HUDEP-2 (cell line): ENCODE measurements at regions not wholly inside any gene's neighbourhood (a gene's known extent, or its start where the extent isn't known, plus 50 kb on each side); places are given as distances from the start of the nearest gene placed in this dataset.

Source experiments
- DNase-seq, 76 experiments: peaks; one replicate each; lab custom pipeline; 2025; ENCODE audit not compliant: unreplicated experiment in 76 of 76; lab: John Stamatoyannopoulos, UW

DNA sequence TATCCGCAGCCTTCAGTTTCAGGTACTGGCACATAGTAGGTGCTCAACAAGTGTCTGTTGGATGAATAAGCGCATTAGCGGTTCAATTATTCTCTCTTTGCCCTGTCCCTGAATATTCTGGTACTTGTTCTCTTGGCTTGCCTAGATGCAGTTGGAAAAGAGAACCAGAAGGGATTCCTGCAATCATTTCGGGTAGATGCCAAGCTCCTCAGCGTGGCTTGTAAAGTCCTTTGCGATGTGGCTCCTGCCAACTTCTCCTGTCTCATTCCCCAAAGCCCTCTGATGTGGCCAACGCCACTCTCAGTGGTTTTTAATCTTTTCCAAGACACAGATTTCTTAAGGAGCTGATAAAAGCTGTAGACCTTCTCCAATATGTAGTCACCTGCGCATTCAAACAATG is 230.3 kb downstream of the SUDS3 start:
- DNase-seq = no peak

DNA sequence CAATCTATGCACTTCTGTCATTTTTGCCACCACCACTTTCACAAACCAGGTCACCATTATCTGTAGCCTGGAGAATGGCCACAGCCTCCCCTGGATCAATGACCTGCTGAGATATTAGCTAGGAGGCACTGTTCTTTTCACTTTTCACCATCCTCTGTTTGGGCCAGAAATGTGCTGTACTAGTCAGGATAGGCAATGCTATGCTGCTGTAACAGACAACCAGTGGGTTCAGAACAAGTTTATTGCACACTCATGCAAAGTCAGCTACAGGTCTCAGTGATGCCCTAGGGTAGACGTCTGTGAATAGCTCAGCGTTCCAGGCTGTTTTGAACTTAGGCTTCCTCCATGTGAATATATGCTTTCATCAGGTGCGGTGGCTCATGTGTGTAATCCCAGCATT is 231.5 kb downstream of the SUDS3 start:
- no peak for DNase-seq

DNA sequence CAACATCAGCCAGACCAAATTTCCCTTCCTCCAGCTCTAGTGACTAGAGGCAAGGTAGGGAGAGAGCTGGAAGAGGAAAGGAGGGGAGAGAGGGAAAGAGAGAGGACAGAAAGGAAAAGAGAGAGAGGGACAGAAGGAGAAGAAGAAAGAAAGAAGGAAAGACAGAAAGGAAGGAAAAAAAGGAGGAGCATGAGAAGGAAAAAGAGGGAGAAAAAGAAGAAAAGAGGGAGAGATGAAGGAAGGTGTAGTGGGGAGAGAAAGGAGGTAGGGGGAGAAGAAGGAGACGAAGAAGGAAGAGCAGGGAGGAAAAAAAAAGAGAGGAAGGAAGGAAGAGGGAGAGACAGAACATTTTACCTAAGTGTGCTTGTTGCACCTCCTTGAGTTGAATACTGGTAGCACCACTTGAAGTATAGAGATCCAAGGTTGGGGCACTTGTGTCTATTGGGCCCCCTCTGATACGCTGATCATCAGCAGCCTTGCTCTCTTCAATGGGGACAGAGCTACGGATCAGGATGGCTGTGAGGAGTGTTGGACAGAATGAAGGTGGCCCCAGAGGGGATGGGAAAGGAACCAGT is 232.5 kb downstream of the SUDS3 start:
- DNase-seq = no peak

DNA sequence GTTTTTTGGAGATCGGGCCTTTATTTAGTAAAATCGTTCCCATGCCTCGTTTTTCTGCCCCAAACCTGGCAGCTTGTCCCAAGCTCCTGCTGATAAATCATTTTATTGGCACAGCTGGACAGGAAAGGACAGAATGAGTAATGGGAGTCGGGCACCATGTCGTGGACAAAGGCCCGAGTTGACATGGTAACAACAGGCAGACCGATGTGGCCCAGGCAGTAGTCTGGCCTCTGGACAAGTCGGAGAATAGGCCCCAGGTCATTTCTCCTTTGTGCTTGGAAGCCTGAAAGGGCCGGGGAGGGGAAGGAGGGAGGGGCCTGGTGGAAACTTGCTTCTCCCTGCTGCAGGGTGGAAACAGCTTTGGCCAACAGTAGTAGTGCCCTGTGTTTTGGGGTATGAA is 234.9 kb downstream of the SUDS3 start:
- DNase-seq = no peak

DNA sequence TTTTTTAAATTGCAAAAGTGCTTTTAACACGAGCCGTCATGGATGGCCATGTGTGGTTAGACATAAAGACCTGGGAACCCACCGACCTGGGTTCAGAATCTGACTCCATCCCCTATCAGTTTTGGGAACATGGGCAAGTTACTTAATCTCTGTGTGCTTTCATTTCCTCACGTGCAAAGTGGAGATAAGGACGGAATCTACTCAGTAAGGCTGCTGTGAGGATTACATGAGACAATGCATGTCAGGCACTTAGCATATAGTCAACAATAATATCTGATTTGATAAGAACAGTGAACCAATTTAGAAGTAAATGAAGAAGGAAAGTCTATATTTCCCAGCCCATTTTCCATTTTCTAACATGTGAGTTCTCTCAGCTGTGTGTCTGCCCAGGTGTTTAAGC is 235.4 kb downstream of the SUDS3 start:
- DNase-seq = peak in 1 of 76 experiments; percentile 11

DNA sequence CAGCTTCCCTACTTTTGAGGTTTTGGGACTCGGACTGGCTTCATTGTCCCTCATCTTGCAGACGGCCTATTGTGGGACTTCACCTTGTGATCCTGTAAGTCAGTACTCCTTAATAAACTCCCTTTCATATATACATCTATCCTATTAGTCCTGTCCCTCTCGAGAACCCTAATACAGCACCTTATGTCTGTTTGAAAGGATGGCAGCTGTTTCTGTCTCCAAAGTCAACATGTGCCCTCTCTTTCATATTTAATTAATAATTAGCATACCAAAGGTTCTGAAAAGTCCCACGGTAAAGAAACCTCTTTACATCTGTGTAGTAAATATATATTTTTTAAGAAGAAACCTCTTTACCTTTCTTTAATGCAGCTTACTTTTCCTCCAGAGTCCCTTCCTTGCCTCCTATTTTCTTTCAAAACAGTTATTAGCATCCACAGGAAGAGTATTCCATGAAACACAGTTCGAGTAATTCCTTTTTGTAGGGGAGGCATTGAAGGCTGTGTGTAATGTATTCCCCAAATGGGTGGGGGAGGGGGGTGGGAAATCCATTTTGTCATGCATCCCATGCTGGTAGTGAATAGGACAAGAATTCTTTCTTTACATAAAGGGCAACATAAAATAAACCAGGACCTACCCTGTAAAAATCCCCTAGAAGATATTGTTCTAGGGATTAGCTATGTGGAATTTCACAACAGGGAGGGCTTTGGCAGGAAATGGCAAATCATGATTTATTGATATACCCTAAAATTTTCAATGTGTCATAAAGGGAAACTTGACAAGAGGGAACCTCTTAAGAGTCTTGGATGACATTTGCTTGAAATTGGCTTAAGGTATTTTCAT is 241.5 kb downstream of the SUDS3 start:
- no peak for DNase-seq

DNA sequence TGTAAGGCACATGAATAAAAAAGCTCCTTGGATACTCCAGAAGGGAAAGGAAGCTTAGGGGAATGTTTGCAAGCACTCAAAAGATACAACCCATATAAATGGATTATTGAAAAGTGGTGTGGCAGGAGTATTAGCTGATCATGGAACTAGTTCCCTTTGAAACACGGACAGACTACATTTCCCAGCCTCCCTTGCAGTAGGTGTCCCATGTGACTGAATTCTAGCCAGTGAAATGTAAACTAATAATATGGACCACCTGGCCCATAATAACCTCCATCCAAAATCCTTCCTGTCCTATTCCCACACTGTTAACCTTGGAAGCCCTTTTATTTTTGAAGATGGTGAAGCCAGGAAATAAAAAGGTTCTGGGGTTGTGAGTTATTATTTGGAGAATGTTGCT is 242.3 kb downstream of the SUDS3 start:
- no peak for DNase-seq

DNA sequence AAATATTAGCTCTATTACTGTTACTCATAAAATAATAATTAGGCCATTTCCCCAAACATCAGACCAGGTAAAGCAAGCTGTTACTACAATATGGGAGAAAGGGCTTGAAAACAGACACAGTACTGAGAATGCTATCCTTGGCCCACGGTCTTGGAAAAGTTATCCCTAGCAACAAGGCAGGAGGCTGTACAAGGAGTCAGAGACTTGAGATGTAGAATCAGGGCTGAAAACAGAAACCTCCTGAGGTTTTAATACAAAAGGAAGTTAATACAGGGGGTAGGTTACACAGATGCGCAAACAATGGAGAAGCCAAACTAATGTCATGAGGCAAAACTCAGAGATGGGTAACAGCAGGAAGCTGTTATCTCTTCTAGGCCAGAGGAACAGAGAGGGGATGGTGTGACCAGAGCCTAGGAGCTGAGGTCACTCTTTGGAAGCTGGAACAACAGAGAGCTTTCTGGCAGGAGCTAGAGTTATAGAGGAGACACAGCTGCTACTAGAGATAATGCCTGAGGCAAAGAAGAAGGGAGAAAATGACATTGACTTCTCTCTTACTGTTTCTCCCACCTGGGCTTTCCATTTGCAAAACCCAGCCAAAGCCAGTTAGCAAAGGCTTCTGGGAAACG is 248.8 kb downstream of the SUDS3 start:
- no peak for DNase-seq

DNA sequence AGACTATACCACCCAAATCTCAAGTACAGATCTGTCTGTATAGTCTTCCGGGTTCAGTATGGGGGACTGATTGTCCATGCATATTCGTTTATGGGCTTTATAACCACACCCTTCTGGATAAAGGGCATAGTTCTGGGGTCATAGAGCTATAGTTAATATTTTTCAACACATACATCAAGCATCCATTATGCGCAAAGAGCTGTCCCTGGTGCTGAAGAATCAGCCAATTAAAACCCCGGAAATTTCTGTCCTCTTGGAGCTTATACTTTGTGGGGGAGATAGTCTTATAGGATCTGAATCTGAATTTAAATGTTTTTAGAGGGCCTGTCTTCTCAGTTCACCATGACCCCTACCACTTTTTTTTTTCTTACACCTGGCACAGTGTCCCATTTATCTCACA is 256.7 kb downstream of the SUDS3 start:
- DNase-seq = peak in 1 of 76 experiments; percentile 4

DNA sequence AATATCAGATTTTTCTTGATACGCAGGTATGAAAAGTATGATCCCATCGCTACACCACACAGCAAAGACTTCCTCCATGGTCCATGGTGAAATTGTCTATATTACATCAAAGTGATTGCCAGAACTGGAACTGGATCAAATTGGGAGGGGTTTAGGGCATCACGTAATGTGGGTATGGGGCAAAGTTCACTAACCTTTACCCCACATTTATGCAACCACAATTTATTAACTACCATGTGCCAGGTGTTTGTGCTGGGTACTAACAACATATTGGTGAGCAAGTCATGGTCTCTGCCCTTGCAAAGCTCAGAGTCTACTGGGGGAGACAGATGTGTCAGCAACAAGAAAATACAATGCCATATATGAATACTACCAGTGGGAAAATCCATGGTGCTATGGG is 258.9 kb downstream of the SUDS3 start:
- no peak for DNase-seq

DNA sequence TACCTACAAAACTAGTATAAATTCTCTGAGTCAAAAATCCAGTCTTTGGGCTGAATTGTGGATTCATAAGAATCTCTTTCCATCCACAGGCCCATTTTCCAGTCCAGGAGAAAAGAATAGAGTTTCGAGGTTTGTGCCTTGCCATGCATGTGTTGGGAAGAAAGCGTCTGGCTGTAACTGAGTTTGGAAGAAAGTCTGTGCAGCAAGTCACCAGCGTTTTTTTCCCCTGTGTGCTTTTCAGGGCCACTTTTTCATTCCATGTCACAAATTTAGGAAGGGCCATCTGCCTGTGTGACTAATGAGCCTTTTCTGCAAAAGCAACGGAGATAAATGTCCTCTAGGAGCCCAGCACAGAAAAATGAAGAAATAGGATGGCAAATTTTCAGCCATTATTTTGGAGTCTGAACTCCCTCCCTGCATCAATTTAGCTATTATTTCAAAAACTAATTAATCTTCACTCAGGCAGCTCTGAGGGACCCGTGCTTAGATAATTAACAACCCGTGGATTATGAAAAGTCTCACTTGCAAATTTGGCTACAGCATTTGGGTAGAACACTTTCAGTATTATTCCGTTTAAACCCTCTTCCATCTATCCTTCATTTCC is 261.5 kb downstream of the SUDS3 start:
- DNase-seq = no peak

DNA sequence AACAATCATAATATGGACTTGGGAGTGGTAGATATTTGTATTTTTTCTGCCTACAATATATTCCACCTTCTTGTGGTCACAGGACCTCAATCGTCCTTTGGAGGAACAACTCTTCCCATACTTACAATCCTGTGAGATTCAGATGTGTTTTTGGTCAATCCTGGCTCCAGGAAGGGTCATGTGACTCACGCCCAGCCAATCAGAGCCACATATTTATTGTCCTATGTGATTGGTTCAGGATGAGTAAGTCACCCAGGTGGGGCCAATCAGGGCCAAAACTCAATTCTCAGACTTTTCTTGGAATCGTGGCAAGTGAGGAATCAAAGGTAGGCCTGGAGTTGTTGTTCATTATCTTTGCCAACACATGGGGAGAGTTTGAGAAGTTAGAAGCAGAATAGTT is 264.9 kb downstream of the SUDS3 start:
- DNase-seq = no peak

DNA sequence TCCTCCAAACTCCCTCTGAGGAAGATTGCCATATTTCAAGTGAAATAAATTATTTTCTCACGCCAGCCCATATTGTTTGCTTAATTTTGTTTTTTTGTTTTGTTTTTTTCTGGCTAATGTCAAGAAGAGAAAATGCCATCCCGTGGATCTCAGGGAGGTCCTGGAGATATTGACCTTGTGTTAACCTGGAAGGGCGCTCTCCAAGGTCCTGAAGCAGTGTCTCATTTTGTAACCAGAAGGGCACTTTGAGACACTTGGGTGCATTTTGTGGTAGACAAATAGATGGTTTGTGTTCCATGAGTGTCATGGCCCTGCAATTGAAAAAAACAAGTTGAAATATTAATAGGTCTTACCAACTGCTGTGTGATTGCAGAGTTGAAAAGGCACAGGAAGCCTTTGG is 268.9 kb downstream of the SUDS3 start:
- peak in 30 of 76 experiments; percentile 2 to 37 (median 10) for DNase-seq

DNA sequence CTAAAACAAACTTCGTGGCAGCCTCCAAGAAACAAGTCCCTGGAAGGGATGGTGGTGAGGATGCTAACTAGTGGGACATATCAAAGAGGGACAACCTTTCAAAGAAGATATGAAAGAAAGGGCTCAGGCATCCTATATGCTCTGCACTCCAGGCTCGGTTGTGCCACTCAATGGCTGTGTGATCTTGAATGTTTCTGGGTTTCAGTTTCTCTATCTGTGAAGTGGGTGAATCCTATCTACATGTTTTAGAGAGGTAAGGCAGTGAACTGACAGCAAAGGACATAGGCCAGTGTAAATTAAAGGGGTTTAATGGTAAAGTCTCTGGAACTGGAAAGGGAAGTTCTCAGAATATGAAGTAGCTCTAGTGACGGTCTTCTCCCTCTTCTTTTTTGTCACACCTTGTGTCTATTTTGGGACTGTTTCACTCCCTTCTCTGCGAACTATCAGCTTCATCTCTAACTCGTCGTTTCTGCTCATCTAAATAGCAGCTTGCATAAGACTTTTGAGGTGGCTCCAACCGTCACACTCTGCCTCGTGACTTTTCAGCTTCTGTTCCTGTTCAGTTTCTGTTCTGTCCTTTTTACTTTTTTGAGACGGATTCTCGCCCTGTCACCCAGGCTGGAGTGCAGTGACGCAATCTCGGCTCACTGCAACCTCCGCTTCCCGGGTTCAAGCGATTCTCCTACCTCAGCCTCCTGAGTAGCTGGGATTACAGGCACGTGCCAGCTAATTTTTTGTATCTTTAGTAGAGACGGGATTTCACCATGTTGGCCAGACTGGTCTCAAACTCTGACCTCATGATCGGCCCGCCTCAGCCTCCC is 273.6 kb downstream of the SUDS3 start:
- DNase-seq = no peak

DNA sequence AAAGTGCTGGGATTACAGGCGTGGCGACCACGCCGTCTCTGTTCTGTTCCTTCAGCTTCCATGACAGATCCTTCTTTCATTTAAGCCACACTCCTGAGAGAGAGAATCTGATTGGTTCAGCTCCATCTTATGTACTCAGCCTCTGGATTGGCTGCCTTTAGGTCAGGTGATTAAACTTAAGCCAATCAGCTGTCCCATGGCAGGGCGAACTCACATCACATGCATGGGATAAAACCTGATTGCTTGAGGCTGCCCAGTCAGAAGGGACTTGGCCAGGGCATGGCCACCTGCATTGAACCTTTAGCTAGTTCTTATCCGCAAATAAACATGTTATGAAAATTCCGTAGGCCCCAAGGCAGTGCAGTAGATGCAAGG is 274.2 kb downstream of the SUDS3 start:
- no peak for DNase-seq

DNA sequence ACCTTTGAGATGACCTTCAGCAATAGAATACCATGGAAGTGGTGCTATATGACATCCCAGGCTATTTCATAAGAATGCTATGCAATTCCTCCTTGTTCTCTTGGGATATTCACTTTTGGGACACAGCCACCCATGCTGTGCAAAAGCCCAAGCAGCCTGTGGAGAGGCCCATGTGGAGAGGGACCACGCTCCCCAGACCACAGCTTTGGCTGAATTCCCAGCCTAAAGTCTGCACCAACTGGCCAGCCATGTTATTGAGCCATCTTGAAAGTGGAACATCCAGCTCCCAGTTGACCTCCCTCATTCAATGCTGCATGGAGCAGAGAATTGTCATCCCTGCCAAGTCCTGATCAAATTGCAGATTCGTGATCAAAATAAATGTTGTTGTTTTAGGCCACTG is 275.1 kb downstream of the SUDS3 start:
- DNase-seq = no peak

DNA sequence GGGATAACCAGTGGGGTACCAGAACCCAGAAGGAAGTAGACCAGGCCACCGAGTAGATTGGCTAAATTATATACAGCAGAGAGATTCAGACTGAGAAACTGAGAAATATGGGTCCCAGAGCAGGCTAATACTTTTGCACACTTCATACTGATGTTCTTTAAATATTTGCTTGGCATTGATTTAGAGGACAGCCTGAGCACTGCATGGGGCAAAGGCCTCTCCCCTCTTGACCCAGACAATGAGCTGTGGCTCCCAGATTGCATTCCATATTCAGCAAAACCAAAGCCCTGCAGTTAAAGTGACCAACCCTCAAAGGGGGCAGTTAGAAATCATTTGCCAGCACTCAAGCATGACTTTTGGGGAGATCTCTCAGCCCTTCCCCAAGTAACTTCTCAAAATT is 279.2 kb downstream of the SUDS3 start:
- no peak for DNase-seq

DNA sequence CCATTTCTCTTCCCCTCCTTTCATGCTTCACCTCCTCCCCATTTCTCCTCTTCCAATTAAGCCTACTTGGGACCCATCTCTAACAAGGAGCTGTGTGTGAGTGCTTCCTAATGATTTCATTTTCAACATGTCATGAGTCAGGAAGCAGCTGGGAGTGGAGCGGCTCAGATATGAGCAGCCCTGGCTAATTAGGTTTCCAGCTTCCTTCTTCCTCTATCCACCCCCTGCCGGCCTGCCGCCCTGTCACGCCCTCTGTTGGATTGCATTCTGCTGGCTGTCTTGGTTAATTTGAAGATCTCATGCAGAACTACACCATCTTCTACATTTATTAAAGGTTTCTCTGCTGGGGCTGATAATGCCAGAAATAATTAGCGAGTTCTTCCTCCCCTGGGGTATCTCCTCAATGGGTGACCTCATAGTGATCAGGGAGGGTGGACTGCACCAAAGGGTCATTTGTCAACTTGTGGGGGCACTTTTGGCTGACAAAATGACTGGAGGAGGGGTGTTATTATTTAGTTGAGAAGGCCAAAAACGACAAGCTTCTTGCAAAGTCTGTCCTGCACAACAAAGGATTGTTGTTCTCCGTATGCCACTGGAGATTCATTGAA is 300.9 kb upstream of the SRRM4 start:
- peak in 1 of 76 experiments; percentile 2 for DNase-seq

DNA sequence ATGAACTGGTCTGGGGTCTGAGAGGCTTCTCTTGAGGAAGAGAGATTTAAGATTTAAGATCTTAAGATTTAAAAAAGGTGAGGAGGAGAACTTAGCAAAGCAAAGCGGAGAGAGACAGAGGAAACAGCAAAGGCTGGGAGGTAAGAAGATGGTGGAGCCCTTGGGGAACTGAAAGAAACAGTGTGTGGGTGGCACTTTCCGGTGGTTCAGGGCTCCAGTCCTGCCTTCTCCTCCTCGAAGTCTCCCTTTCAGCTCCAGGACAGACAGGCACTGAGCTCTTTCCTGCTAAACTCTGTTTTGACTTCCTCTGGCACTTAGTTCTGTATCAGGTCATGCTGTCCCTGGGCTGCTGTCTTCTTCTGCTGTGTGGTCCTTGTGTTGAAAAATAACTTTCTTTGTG is 298.7 kb upstream of the SRRM4 start:
- no peak for DNase-seq

DNA sequence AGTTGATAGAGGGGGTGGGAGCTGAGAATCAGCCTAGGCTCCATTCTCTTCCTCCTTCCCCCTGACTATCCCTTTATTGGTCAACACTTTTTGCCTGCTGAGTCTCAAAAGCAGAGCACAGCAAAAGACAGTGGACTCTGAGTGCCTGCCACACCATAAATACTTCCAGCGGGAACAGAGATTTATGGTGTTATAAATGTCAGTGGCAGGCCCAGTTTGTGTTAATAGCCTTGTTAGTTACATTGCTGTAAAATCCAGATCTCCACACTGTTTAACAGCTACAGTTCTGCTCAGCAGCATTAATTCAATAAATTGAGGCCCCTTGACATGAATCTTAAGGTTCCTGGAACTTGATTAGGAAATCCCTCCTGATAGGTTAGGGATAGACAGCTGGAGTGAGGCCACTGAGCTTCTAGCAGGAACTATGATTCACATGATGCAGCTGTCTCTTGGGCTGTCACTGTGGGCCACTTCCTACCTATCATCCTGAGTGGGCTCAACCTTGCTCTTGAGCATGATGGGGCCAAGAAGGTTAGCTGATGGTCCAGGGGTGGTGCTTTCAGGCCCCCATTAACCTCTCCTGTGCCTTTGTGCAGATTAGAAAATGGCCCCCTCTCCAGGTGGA is 295.2 kb upstream of the SRRM4 start:
- DNase-seq = no peak
